Prostate gland (tissue), 2 donors: ENCODE measurements at regions not wholly inside any gene's neighbourhood (a gene's known extent, or its start where the extent isn't known, plus 50 kb on each side); places are given as distances from the start of the nearest gene placed in this dataset.
"Not testable (repeated sequence)": the region's sequence is repeated elsewhere in the genome, so short reads cannot be mapped to it uniquely, and the experiment has no call there.

ENCODE experiments used
- DNase-seq: peaks from one replicate; pipeline ENCODE4 v3.0.0-alpha.2; 2019; ENCODE audit warnings: low spot score
- H3K27ac ChIP-seq, 2 donors: fragments of 200-600 bp; sonication (generic); 2 replicates each; pipeline ENCODE4 v1.5.1; 2017 to 2019
- H3K27me3 ChIP-seq: fragments of 200-600 bp; sonication (generic); replicated peaks from 2 replicates; pipeline ENCODE4 v1.5.1; 2019; ENCODE audit not compliant: insufficient read depth
- H3K36me3 ChIP-seq, 2 donors: fragments of 200-600 bp; sonication (generic); 1 replicate in 1 of 2; 2 replicates in 1 of 2; pipeline versions ENCODE4 v1.5.1 to v1.8.1; 2017 to 2019
- H3K4me1 ChIP-seq: fragments of 200-600 bp; sonication (generic); replicated peaks from 2 replicates; pipeline ENCODE4 v1.5.1; 2019
- H3K4me3 ChIP-seq, 2 donors: fragments of 200-600 bp; sonication (generic); 2 replicates each; pipeline ENCODE4 v1.5.1; 2017 to 2019
- H3K9me3 ChIP-seq: fragments of 200-600 bp; sonication (generic); 2 replicates; pipeline ENCODE4 v1.5.1; 2017
- POLR2A ChIP-seq: fragments of 450-650 bp; IDR thresholded peaks from one replicate; pipeline ENCODE4 v1.6.1; 2016; ENCODE audit warnings: antibody characterized with exemption, mild to moderate bottlenecking
- POLR2AphosphoS5 ChIP-seq: sonication (generic); formaldehyde crosslinking; IDR thresholded peaks from one replicate; pipeline ENCODE4 v1.6.1; 2017; ENCODE audit warnings: antibody characterized with exemption
- WGBS: methylation state at CpG from one replicate; pipeline ENCODE4 v1.1.5; 2018; 5-methylcytosine and 5-hydroxymethylcytosine counted together
- intact Hi-C: fragments of 100-400 bp; cut with DNase I; formaldehyde crosslinking; loops from one replicate; pipeline ENCODE4 v1.14.2; 2022
- TF ChIP-seq, protein P1 (sequence below), 4 experiments: fragments of 200-600 bp in 2 of 4; fragments of 450-650 bp in 2 of 4; sonication (generic) in 2 of 4; IDR thresholded peaks; 1 replicate in 3 of 4; 2 replicates in 1 of 4; pipeline ENCODE4 v1.5.1; 2016 to 2019; ENCODE audit warnings: antibody characterized with exemption in 4 of 4, mild to moderate bottlenecking in 2 of 4, moderate library complexity in 2 of 4

DNA sequence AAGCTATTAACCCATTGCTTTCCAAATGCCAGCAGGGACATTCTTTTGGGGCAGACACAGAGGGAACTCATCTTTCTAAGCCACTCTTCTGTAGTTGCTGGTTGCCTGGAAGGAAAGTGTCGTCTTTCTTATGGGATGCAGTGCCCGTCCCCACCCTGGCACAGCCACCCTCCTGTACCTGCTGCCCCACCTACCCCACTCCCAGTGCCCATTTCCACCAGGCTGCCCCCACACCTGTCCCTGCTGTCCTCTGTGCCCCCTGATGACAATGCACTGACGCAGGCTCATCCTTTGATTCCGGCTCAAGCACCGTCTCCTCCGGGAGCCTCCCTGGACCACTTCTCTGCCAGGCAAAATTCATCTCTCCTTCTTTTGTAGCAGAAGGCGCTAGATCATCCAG lies 190.4 kb upstream of the CDH5 start:
- DNase-seq, result no peak
- TF ChIP-seq POLR2AphosphoS5 (no peak), POLR2A (no peak)
- TF ChIP-seq, protein P1, sequence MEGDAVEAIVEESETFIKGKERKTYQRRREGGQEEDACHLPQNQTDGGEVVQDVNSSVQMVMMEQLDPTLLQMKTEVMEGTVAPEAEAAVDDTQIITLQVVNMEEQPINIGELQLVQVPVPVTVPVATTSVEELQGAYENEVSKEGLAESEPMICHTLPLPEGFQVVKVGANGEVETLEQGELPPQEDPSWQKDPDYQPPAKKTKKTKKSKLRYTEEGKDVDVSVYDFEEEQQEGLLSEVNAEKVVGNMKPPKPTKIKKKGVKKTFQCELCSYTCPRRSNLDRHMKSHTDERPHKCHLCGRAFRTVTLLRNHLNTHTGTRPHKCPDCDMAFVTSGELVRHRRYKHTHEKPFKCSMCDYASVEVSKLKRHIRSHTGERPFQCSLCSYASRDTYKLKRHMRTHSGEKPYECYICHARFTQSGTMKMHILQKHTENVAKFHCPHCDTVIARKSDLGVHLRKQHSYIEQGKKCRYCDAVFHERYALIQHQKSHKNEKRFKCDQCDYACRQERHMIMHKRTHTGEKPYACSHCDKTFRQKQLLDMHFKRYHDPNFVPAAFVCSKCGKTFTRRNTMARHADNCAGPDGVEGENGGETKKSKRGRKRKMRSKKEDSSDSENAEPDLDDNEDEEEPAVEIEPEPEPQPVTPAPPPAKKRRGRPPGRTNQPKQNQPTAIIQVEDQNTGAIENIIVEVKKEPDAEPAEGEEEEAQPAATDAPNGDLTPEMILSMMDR (IDR thresholded peaks at IDR 0.05), result no peak
- Histone ChIP-seq H3K36me3 (no peaks in the 10 kb centered on the region), H3K27ac (no peak overlapping the region), H3K27me3 (no peaks in the 10 kb centered on the region), H3K4me3 (no peak overlapping the region), H3K4me1 (no peaks in the 10 kb centered on the region), H3K9me3 (no peaks in the 10 kb centered on the region)
- intact Hi-C loops, result no loop called here
- whole genome bisulfite sequencing, result 98% methylated on average over 7 of the region's 7 CpGs

DNA sequence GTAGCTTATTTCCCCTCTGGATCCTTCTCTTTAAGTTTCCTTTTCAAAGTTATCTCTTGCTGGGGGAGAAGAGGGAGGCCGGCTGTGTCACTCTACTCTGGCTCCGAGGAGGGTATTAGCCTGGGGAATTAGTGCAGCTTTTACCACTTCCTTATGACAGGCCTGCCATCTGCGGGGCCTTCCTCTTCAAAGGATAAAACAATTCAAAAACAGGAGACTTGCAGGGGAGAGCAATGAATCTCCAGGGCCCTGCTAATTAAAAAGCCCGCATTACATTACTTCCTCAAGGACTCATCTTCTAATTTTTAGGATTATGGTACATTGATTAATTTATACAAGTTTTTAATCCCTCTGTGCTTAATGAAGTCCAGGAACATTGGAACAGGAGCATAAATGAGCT lies 190.9 kb upstream of the CDH5 start:
- Histone ChIP-seq H3K27me3 (no peaks in the 10 kb centered on the region), H3K36me3 (no peaks in the 10 kb centered on the region), H3K4me3 (no peak overlapping the region), H3K4me1 (no peaks in the 10 kb centered on the region), H3K9me3 (no peaks in the 10 kb centered on the region), H3K27ac (no peak overlapping the region)
- no peak for DNase-seq
- intact Hi-C loops, result no loop called here
- 47% methylated on average over 4 of the region's 4 CpGs for WGBS
- no peak for TF ChIP-seq POLR2A
- TF ChIP-seq, protein P1 (IDR thresholded peaks at IDR 0.05), result no peak
- TF ChIP-seq POLR2AphosphoS5, result no peak

DNA sequence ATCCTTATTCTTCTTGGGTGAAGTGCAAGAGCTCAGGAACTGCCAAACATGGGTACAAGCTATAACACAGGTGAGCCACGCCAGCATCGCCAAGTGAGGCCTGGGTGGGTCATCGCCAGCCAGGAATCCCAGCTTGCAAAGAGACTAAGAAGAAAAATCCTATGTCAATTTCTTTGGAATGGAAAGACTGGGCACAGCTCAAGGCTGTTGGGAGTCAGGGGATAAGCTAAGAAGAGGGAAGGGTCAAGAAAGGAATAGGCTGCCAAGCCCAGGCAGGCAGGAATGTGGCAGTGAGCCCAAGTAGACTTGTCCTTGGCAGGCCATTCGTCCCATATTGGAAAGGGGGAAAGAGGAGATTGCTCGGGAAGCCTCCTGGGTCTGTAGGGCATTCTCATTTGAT lies 191.4 kb upstream of the CDH5 start:
- 70% methylated on average over 5 of the region's 5 CpGs for WGBS
- Histone ChIP-seq H3K9me3 (no peaks in the 10 kb centered on the region), H3K27me3 (no peaks in the 10 kb centered on the region), H3K36me3 (no peaks in the 10 kb centered on the region), H3K4me1 (no peaks in the 10 kb centered on the region), H3K27ac (no peak overlapping the region), H3K4me3 (no peak overlapping the region)
- DNase-seq, result no peak
- TF ChIP-seq POLR2A (no peak), POLR2AphosphoS5 (no peak)
- TF ChIP-seq, protein P1 (IDR thresholded peaks at IDR 0.05), result no peak
- intact Hi-C loops, result no loop called here

DNA sequence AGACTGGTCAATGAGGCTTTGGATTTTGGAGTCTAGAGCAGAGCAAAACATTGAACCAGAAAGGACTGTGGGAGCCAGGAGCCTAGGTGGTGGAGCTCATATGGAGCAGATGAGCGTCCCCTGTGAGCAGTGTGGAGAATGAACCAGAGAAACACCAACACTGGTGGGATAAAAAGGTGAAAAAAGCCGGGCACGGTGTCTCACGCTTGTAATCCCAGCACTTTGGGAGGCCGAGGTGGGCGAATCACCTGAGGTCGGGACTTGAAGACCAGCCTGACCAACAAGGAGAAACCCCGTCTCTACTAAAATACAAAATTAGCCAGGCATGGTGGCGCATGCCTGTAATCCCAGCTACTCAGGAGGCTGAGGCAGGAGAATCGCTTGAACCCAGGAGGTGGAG lies 192.7 kb upstream of the CDH5 start:
- H3K9me3 ChIP-seq, H3K36me3 ChIP-seq, H3K4me3 ChIP-seq, DNase-seq, H3K4me1 ChIP-seq, H3K27ac ChIP-seq, H3K27me3 ChIP-seq, intact Hi-C loops: not testable (repeated sequence)
- WGBS, result 96% methylated on average over 10 of the region's 10 CpGs

DNA sequence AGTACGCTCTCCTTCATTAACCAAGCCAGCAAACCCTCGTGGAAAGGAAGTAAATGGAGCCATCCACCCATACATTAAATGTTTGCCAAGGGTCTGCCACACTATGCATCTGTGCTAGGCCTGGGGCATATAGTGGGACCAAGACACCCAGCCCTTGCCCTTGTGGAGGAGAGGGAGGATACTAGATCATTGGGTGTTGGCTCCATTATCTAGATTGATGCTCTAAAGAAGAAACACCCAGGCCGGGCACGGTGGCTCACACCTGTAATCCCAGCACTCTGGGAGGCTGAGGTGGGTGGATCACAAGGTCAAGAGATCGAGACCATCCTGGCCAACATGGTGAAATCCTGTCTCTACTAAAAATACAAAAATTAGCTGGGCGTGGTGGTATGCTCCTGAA lies 193.3 kb upstream of the CDH5 start:
- WGBS, result 98% methylated on average over 6 of the region's 6 CpGs
- H3K4me3 ChIP-seq, H3K27me3 ChIP-seq, H3K36me3 ChIP-seq, H3K9me3 ChIP-seq, H3K27ac ChIP-seq, intact Hi-C loops, H3K4me1 ChIP-seq, DNase-seq: not testable (repeated sequence)

DNA sequence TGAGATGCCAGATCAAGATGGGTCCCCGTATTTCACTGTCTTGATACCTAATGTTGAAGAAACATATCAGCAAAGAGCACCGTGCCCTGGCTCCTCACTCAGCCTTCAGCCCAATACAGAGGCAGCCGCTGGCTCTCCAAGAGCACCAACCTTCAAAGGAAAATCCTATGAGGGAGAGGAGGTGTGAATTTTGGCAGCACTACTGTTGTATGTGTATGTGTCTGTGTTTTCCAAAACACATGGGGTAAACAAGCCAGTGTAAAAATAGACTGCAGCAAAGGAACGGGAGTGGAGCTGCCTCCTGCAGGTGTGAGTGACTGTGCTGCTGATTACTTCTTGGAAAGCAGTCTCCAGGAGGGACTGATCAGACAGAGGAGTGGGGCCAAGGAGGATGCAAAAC lies 194.0 kb upstream of the CDH5 start:
- 75% methylated on average over 4 of the region's 4 CpGs for WGBS
- intact Hi-C loops, result no loop called here
- Histone ChIP-seq H3K27me3 (no peaks in the 10 kb centered on the region), H3K4me1 (no peaks in the 10 kb centered on the region), H3K36me3 (no peaks in the 10 kb centered on the region), H3K9me3 (no peaks in the 10 kb centered on the region), H3K4me3 (no peak overlapping the region), H3K27ac (no peak overlapping the region)
- TF ChIP-seq, protein P1 (IDR thresholded peaks at IDR 0.05), result no peak
- TF ChIP-seq POLR2AphosphoS5 (no peak), POLR2A (no peak)
- DNase-seq, result no peak
